Keratinocyte (primary cell): ENCODE measurements at regions not wholly inside any gene's neighbourhood (a gene's known extent, or its start where the extent isn't known, plus 50 kb on each side); places are given as distances from the start of the nearest gene placed in this dataset.

Source experiments
- CTCF ChIP-seq, 3 experiments: IDR thresholded peaks in 1 of 3; conservative IDR thresholded peaks in 1 of 3; optimal IDR thresholded peaks in 1 of 3; 2 replicates in 2 of 3; 3 replicates in 1 of 3; pipeline versions ENCODE3 to v1.5.1; 2011; ENCODE audit warnings: low read length in 3 of 3, mild to moderate bottlenecking in 3 of 3, moderate library complexity in 2 of 3, control low read depth in 1 of 3, inconsistent platforms in 1 of 3; ENCODE audit not compliant: insufficient read depth in 2 of 3; ENCODE audit errors: extremely low read depth in 1 of 3
- EZH2 ChIP-seq: IDR thresholded peaks from one replicate; pipeline ENCODE4 v1.6.1; 2012; ENCODE audit warnings: inconsistent platforms, mild to moderate bottlenecking, low read length, moderate library complexity

DNA sequence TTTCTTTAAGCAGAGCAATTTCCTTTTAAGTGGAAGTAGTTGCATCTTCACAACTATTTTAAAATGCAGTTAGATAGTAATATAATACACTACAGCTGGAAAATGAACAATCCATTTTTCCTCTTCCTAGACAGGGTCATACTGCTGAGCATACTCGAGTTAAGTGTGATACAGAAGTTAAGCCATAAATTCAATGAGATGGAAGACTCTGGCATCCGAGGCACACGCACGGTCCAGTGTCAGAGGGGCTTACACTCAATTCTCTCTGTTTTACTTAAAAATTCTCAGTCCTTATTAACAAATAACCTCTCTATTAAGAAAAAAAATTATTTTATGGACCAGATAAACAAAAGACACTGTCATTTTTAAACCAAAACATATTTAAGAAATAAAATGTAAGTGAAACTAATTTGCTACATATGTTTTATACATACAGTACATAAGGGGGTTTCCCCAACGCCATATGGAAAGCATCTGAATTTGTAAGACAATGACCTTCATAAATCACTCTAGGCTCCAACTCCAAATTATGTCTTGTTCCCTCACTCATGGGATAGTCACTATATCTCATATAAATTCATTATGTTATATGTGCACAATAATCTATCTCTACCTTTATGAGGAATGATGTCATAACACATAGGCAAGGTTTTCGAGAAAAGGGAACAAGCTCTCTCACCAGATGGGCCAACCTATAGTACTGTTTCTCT, 315.3 kb downstream of the PAPSS1 start:
- TF ChIP-seq EZH2 (no peak), CTCF (optimal IDR thresholded peaks at IDR 0.05 in 1 of 3, IDR thresholded peaks at IDR 0.05 in 1 of 3, conservative IDR thresholded peaks at IDR 0.05 in 1 of 3; ENCODE audit: extremely low read depth in 1 of 3, insufficient read depth in 2 of 3, low read length in 3 of 3) (no peak)
